ENCODE measurements at regions not wholly inside any gene's neighbourhood (a gene's known extent, or its start where the extent isn't known, plus 50 kb on each side); places are given as distances from the start of the nearest gene placed in this dataset.

DNA sequence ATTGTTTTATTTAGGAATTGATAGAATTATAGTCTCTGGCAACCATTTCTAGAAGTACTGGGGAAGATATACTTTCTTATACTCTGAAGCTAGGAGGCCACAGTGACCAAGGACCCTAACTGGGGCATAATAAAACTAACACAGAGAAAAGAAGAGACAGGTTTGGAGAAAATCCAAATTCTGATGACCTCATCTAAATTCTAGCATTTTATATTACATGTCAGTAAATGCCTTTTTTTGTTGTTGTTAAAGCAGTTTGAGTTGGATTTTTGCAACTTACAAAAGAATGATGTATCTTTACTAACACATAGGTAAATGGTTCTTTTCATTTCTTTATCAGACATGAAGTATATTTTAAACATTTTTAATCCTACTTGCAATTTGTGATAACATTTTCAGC is 933.3 kb downstream of the TMTC2 start:
- TF ChIP-seq, protein P1, sequence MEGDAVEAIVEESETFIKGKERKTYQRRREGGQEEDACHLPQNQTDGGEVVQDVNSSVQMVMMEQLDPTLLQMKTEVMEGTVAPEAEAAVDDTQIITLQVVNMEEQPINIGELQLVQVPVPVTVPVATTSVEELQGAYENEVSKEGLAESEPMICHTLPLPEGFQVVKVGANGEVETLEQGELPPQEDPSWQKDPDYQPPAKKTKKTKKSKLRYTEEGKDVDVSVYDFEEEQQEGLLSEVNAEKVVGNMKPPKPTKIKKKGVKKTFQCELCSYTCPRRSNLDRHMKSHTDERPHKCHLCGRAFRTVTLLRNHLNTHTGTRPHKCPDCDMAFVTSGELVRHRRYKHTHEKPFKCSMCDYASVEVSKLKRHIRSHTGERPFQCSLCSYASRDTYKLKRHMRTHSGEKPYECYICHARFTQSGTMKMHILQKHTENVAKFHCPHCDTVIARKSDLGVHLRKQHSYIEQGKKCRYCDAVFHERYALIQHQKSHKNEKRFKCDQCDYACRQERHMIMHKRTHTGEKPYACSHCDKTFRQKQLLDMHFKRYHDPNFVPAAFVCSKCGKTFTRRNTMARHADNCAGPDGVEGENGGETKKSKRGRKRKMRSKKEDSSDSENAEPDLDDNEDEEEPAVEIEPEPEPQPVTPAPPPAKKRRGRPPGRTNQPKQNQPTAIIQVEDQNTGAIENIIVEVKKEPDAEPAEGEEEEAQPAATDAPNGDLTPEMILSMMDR (IDR thresholded peaks at IDR 0.05; ENCODE audit: borderline replicate concordance, extremely low read depth, low read length, poor library complexity, severe bottlenecking), result no peak
- no peak for TF ChIP-seq EZH2 (IDR thresholded peaks at IDR 0.05; ENCODE audit: borderline replicate concordance, low read depth, low read length, severe bottlenecking)

All from DND-41 (cell line).